ENCODE measurements at regions not wholly inside any gene's neighbourhood (a gene's known extent, or its start where the extent isn't known, plus 50 kb on each side); places are given as distances from the start of the nearest gene placed in this dataset.

- H3K27me3 ChIP-seq (ENCODE audit: low read depth): no peaks in the 10 kb centered on the region
- H3K4me3 ChIP-seq: no peak overlapping the region
- H3K36me3 ChIP-seq: no peaks in the 10 kb centered on the region
- intact Hi-C loops (cut with DNase I): no loop called here
- H3K9me3 ChIP-seq: no peaks in the 10 kb centered on the region
- DNase-seq (no peak), ATAC-seq (no peak)
- TF ChIP-seq, protein P1, sequence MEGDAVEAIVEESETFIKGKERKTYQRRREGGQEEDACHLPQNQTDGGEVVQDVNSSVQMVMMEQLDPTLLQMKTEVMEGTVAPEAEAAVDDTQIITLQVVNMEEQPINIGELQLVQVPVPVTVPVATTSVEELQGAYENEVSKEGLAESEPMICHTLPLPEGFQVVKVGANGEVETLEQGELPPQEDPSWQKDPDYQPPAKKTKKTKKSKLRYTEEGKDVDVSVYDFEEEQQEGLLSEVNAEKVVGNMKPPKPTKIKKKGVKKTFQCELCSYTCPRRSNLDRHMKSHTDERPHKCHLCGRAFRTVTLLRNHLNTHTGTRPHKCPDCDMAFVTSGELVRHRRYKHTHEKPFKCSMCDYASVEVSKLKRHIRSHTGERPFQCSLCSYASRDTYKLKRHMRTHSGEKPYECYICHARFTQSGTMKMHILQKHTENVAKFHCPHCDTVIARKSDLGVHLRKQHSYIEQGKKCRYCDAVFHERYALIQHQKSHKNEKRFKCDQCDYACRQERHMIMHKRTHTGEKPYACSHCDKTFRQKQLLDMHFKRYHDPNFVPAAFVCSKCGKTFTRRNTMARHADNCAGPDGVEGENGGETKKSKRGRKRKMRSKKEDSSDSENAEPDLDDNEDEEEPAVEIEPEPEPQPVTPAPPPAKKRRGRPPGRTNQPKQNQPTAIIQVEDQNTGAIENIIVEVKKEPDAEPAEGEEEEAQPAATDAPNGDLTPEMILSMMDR (IDR thresholded peaks at IDR 0.05): no peak
- H3K27ac ChIP-seq: no peak overlapping the region
- no peaks in the 10 kb centered on the region for H3K4me1 ChIP-seq
Measured at GRCh38 chr2:52463457-52463856, 1304.1 kb upstream of the CHAC2 start.

DNA sequence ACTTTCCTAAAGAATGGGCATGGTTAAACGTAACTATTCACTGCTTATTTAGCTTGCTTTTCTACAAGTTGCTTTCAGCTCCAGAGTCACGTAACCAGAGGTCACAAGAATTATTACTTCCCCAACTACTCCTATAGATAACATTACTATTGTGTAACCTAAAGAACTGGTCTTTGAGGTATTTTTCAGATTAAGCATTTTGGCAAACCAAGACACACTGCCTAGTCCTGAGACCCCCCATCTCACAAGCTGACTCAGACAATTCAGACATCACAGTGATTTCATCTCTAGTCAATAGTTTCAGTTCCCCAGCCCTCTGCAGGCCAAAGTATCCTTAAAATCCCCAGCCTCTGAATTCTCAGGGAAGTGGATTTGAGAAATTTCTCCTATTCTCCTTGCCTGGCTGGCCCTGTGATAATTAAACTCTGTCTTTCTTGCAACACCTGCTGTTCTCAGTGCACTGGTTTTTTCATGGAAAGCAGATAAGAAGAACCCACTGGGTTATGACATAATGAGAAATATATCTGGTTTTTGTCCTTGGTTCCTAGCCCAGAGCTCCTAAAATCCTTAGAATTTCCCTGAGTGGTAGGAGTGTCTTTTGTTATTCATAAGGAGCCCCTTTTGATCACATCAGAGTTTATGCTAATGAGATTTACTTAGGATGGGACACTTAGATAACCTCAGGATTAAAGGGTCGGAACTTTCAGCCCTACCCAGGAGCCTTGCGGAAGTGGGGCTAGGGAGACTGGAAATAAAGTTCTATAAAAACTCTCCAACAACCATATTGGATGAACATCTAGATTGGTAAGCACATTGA is 1310.8 kb upstream of the CHAC2 start:
- ATAC-seq (no peak), DNase-seq (no peak)
- TF ChIP-seq, protein P1 (IDR thresholded peaks at IDR 0.05): no peak
- Histone ChIP-seq H3K9me3 (no peaks in the 10 kb centered on the region), H3K27me3 (ENCODE audit: low read depth) (no peaks in the 10 kb centered on the region), H3K36me3 (no peaks in the 10 kb centered on the region), H3K4me3 (no peak overlapping the region), H3K4me1 (no peaks in the 10 kb centered on the region), H3K27ac (no peak overlapping the region)
- intact Hi-C loops (cut with DNase I): no loop called here

- intact Hi-C loops (cut with DNase I): no loop called here
- TF ChIP-seq, protein P1 (IDR thresholded peaks at IDR 0.05): no peak
Measured at GRCh38 chr2:52454962-52455361, 1312.6 kb upstream of the CHAC2 start.

GRCh38 chr2:52452201-52452600 is 1315.4 kb upstream of the CHAC2 start:
- no peaks in the 10 kb centered on the region for H3K4me1 ChIP-seq
- DNase-seq (no peak), ATAC-seq (no peak)
- no peaks in the 10 kb centered on the region for H3K27me3 ChIP-seq (ENCODE audit: low read depth)
- H3K36me3 ChIP-seq: no peaks in the 10 kb centered on the region
- H3K4me3 ChIP-seq: no peak overlapping the region
- no peaks in the 10 kb centered on the region for H3K9me3 ChIP-seq
- intact Hi-C loops (cut with DNase I): no loop called here
- TF ChIP-seq, protein P1 (IDR thresholded peaks at IDR 0.05): no peak
- no peak overlapping the region for H3K27ac ChIP-seq

More at GRCh38 chr2:52454962-52455361, 1312.6 kb upstream of the CHAC2 start:
- H3K27me3 ChIP-seq (ENCODE audit: low read depth): no peaks in the 10 kb centered on the region
- no peaks in the 10 kb centered on the region for H3K36me3 ChIP-seq
- no peak overlapping the region for H3K27ac ChIP-seq
- no peaks in the 10 kb centered on the region for H3K4me1 ChIP-seq
- DNase-seq (no peak), ATAC-seq (no peak)
- no peak overlapping the region for H3K4me3 ChIP-seq
- no peaks in the 10 kb centered on the region for H3K9me3 ChIP-seq

- ATAC-seq (no peak), DNase-seq (no peak)
- H3K4me1 ChIP-seq: no peaks in the 10 kb centered on the region
- no peaks in the 10 kb centered on the region for H3K9me3 ChIP-seq
- H3K27ac ChIP-seq: no peak overlapping the region
- no peaks in the 10 kb centered on the region for H3K27me3 ChIP-seq (ENCODE audit: low read depth)
- H3K36me3 ChIP-seq: no peaks in the 10 kb centered on the region
- H3K4me3 ChIP-seq: no peak overlapping the region
- intact Hi-C loops (cut with DNase I): no loop called here
- TF ChIP-seq, protein P1 (IDR thresholded peaks at IDR 0.05): no peak
Measured at GRCh38 chr2:52445686-52446085, 1321.9 kb upstream of the CHAC2 start.
